IMR-90 (cell line): ENCODE measurements at regions not wholly inside any gene's neighbourhood (a gene's known extent, or its start where the extent isn't known, plus 50 kb on each side); places are given as distances from the start of the nearest gene placed in this dataset.

Source experiments
- ATAC-seq: fragments of 200-7000 bp; cut with Tn5 transposase; 2 replicates; pipeline ENCODE4 v1.9.1; 2020; ENCODE audit warnings: low read depth, mild to moderate bottlenecking, moderate library complexity
- BruUV-seq: library from RNA; stranded (reverse); fragments of 400-500 nt; replicated peaks from 2 replicates; lab custom pipeline; 2021; lab: Mats Ljungman, UMichigan
- CTCF ChIA-PET: fragments of 300-600 bp; formaldehyde crosslinking; extraction: SDS; loops from one replicate; lab custom pipeline; 2021; ENCODE audit warnings: antibody characterized with exemption; lab: Yijun Ruan, JAX
- POLR2A ChIA-PET: fragments of 300-600 bp; sonication (Branson Sonifier 250); formaldehyde crosslinking; loops from one replicate; lab custom pipeline; 2022; ENCODE audit warnings: antibody characterized with exemption; ENCODE audit not compliant: unreplicated experiment; lab: Charles Lee
- DNase-seq: peaks from one replicate; pipeline ENCODE4 v3.0.0; 2013
- H2AFZ ChIP-seq: replicated peaks from 2 replicates; pipeline ENCODE3; 2013; ENCODE audit warnings: low read length, mild to moderate bottlenecking; ENCODE audit not compliant: poor library complexity
- H2AK5ac ChIP-seq: 2 replicates; pipeline ENCODE4 v1.6.1; 2013; ENCODE audit warnings: low read depth, low read length, inconsistent platforms
- H2AK9ac ChIP-seq: replicated peaks from 2 replicates; pipeline ENCODE3; 2013; ENCODE audit warnings: mild to moderate bottlenecking, low read depth, low read length, moderate library complexity; ENCODE audit not compliant: poor library complexity
- H2BK120ac ChIP-seq: 2 replicates; pipeline ENCODE4 v1.6.1; 2013; ENCODE audit warnings: low read depth, low read length, inconsistent platforms
- H2BK15ac ChIP-seq: 3 replicates; pipeline ENCODE4 v1.6.1; 2013; ENCODE audit warnings: low read depth, low read length, inconsistent platforms
- H2BK20ac ChIP-seq: 2 replicates; pipeline ENCODE4 v1.6.1; 2013; ENCODE audit warnings: low read depth, mild to moderate bottlenecking, inconsistent platforms, low read length, moderate library complexity
- H2BK5ac ChIP-seq: 2 replicates; pipeline ENCODE4 v1.6.1; 2013; ENCODE audit warnings: mild to moderate bottlenecking, low read depth, low read length, inconsistent platforms; ENCODE audit not compliant: poor library complexity, severe bottlenecking
- H3K14ac ChIP-seq: replicated peaks from 2 replicates; pipeline ENCODE4 v1.6.1; 2013; ENCODE audit warnings: low read depth, low read length, inconsistent platforms
- H3K18ac ChIP-seq: 2 replicates; pipeline ENCODE4 v1.6.1; 2013; ENCODE audit warnings: low read depth, low read length, control low read depth
- H3K23ac ChIP-seq: 2 replicates; pipeline ENCODE4 v1.6.1; 2013; ENCODE audit warnings: low read depth, low read length, inconsistent platforms
- H3K27ac ChIP-seq: 2 replicates; pipeline ENCODE4 v1.5.1; 2013; ENCODE audit warnings: mild to moderate bottlenecking, control low read depth, low read length; ENCODE audit not compliant: insufficient read depth
- H3K27me3 ChIP-seq: 2 replicates; pipeline ENCODE4 v1.6.1; 2013; ENCODE audit warnings: low read length; ENCODE audit not compliant: control insufficient read depth, insufficient read depth
- H3K36me3 ChIP-seq: 2 replicates; pipeline ENCODE4 v1.6.1; 2013; ENCODE audit warnings: low read length, mixed read lengths; ENCODE audit not compliant: control insufficient read depth, insufficient read depth
- H3K4ac ChIP-seq: 2 replicates; pipeline ENCODE4 v1.6.1; 2013; ENCODE audit warnings: low read depth, low read length, inconsistent platforms
- H3K4me1 ChIP-seq: 2 replicates; pipeline ENCODE4 v1.6.1; 2013; ENCODE audit warnings: low read length, mixed read lengths; ENCODE audit not compliant: control insufficient read depth, insufficient read depth
- H3K4me2 ChIP-seq: 2 replicates; pipeline ENCODE4 v1.6.1; 2013; ENCODE audit warnings: low read depth, mild to moderate bottlenecking, control low read depth, low read length, moderate library complexity
- H3K4me3 ChIP-seq: 2 replicates; pipeline ENCODE4 v1.5.1; 2013; ENCODE audit warnings: low read depth, mild to moderate bottlenecking, control low read depth, low read length, moderate library complexity; ENCODE audit not compliant: insufficient read depth
- H3K56ac ChIP-seq: 2 replicates; pipeline ENCODE4 v1.6.1; 2013; ENCODE audit warnings: low read length, inconsistent platforms; ENCODE audit not compliant: insufficient read depth; ENCODE audit errors: extremely low read depth
- H3K79me1 ChIP-seq, 2 experiments: 2 replicates each; pipeline ENCODE4 v1.6.1; 2013; ENCODE audit warnings: low read length in 2 of 2, inconsistent platforms in 1 of 2, low read depth in 1 of 2
- H3K9ac ChIP-seq: 2 replicates; pipeline ENCODE4 v1.6.1; 2013; ENCODE audit warnings: low read depth, low read length, control low read depth
- H3K9me1 ChIP-seq: 2 replicates; pipeline ENCODE4 v1.6.1; 2013; ENCODE audit warnings: low read length, inconsistent platforms; ENCODE audit not compliant: insufficient read depth
- H3K9me3 ChIP-seq: 2 replicates; pipeline ENCODE4 v1.6.1; 2013; ENCODE audit warnings: low read length; ENCODE audit not compliant: control insufficient read depth, insufficient read depth
- H4K20me1 ChIP-seq: 2 replicates; pipeline ENCODE4 v1.6.1; 2013; ENCODE audit warnings: low read length, inconsistent platforms; ENCODE audit not compliant: insufficient read depth
- H4K5ac ChIP-seq: 2 replicates; pipeline ENCODE4 v1.6.1; 2013; ENCODE audit warnings: mild to moderate bottlenecking, low read depth, low read length, control low read depth
- H4K8ac ChIP-seq, 2 experiments: 2 replicates each; pipeline ENCODE4 v1.6.1; 2013; ENCODE audit warnings: low read depth in 2 of 2, low read length in 2 of 2, control low read depth in 1 of 2, inconsistent platforms in 1 of 2
- H4K91ac ChIP-seq: 2 replicates; pipeline ENCODE4 v1.6.1; 2013; ENCODE audit warnings: low read depth, low read length, inconsistent platforms; ENCODE audit not compliant: insufficient read depth
- CHD1 ChIP-seq: IDR thresholded peaks from 2 replicates; pipeline ENCODE4 v1.6.1; 2012; ENCODE audit warnings: low read depth, low read length, improper control_type of control experiment
- MAZ ChIP-seq: IDR thresholded peaks from 2 replicates; pipeline ENCODE4 v1.6.1; 2012; ENCODE audit warnings: low read depth, mild to moderate bottlenecking, low read length, improper control_type of control experiment, moderate library complexity, borderline replicate concordance
- RAD21 ChIP-seq: IDR thresholded peaks from 2 replicates; pipeline ENCODE4 v1.6.1; 2012; ENCODE audit warnings: low read length, improper control_type of control experiment
- SMC3 ChIP-seq: fragments of 150-350 bp; IDR thresholded peaks from 2 replicates; pipeline ENCODE4 v1.6.1; 2016; ENCODE audit warnings: low read depth, mild to moderate bottlenecking, antibody characterized with exemption, low read length, moderate library complexity
- WGBS, 2 experiments: methylation state at CpG; one replicate each; pipeline versions ENCODE4 v1.1.5 to v1.1.7; 2013; ENCODE audit warnings: missing lambda C conversion rate in 2 of 2; ENCODE audit not compliant: insufficient read length in 1 of 2; ENCODE audit errors: extremely low coverage in 2 of 2; 5-methylcytosine and 5-hydroxymethylcytosine counted together
- dilution Hi-C: fragments of 300-500 bp; cut with HindIII; formaldehyde crosslinking; loops from one replicate; pipeline ENCODE4 v1.14.3; 2018; ENCODE audit warnings: low sequenced_read_pairs; ENCODE audit not compliant: unreplicated experiment
- in situ Hi-C: fragments of 300-500 bp; cut with MboI; formaldehyde crosslinking; loops from 3 replicates; pipeline ENCODE4 v1.14.3; 2019; ENCODE audit warnings: low sequenced_read_pairs, inconsistent platforms, mixed read lengths
- intact Hi-C: fragments of 100-400 bp; cut with micrococcal nuclease; formaldehyde crosslinking; loops from 2 replicates; pipeline ENCODE4 v1.10.0; 2022
- TF ChIP-seq, protein P1 (sequence below): conservative IDR thresholded peaks from 2 replicates; pipeline ENCODE4 v1.5.1; 2012; ENCODE audit warnings: mild to moderate bottlenecking, low read depth, low read length, improper control_type of control experiment
- TF ChIP-seq, protein P2 (sequence below): fragments of 150-350 bp; IDR thresholded peaks from 2 replicates; pipeline ENCODE4 v1.6.1; 2016; ENCODE audit warnings: low read depth, mild to moderate bottlenecking, low read length, moderate library complexity, borderline replicate concordance

DNA sequence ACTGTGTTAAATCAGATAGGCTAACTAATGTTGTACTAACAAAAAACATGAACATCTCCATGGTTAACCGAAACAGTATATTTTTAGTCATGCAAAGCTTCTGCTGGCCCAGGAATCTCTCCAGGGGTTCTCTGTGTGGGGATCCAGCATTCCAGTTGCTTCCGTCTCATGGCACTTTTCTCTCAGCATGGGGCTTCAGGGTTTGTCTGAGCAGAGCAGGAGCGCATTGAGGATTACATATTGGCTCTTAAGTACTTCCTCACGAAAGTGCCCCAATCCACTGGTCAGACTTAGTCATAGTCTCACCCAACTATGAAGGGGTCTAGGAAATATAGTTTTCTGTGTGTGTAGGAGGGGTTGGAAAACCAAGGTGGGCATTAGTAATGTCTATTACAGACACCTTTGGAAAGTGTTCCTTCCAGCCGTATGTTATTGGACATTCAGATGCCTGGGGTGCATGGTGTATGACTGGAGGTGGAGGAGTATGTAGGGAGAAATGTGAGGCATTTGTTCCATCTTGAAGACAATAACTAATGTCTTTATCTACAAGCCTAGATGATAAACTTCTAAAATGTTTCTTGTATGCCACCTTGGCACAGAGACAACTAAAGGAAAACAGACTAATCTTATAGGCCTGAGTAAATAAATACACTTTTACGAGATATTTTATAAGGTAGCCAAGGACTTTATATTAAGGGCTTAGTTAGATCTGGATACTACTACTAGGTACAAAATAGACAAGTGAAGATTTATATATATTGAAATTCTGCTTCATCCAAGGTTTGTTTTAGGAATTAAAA, 123.8 kb upstream of the ZEB2 start:
- 60% methylated on average over 1 of the region's 6 CpGs; no CpG with 5 or more reads in 1 of the 2 experiments for WGBS, 2 experiments
- POLR2A ChIA-PET: no interaction called here
- H3K27ac ChIP-seq: no peak overlapping the region
- H3K4me3 ChIP-seq: no peak overlapping the region
- H4K8ac ChIP-seq: no peak overlapping the region
- dilution Hi-C loops (no loop called here), intact Hi-C loops (no loop called here), in situ Hi-C loops (no loop called here)
- no peaks in the 10 kb centered on the region for H3K9me1 ChIP-seq
- H3K18ac ChIP-seq: no peak overlapping the region
- TF ChIP-seq, protein P1, sequence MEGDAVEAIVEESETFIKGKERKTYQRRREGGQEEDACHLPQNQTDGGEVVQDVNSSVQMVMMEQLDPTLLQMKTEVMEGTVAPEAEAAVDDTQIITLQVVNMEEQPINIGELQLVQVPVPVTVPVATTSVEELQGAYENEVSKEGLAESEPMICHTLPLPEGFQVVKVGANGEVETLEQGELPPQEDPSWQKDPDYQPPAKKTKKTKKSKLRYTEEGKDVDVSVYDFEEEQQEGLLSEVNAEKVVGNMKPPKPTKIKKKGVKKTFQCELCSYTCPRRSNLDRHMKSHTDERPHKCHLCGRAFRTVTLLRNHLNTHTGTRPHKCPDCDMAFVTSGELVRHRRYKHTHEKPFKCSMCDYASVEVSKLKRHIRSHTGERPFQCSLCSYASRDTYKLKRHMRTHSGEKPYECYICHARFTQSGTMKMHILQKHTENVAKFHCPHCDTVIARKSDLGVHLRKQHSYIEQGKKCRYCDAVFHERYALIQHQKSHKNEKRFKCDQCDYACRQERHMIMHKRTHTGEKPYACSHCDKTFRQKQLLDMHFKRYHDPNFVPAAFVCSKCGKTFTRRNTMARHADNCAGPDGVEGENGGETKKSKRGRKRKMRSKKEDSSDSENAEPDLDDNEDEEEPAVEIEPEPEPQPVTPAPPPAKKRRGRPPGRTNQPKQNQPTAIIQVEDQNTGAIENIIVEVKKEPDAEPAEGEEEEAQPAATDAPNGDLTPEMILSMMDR: no peak
- TF ChIP-seq MAZ (no peak), SMC3 (no peak), RAD21 (no peak), CHD1 (no peak)
- TF ChIP-seq, protein P2, sequence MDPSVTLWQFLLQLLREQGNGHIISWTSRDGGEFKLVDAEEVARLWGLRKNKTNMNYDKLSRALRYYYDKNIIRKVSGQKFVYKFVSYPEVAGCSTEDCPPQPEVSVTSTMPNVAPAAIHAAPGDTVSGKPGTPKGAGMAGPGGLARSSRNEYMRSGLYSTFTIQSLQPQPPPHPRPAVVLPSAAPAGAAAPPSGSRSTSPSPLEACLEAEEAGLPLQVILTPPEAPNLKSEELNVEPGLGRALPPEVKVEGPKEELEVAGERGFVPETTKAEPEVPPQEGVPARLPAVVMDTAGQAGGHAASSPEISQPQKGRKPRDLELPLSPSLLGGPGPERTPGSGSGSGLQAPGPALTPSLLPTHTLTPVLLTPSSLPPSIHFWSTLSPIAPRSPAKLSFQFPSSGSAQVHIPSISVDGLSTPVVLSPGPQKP: no peak
- H4K5ac ChIP-seq: no peak overlapping the region
- no peak overlapping the region for H2BK120ac ChIP-seq
- H3K79me1 ChIP-seq: no peaks in the 10 kb centered on the region
- H2AK5ac ChIP-seq: no peak overlapping the region
- no peak overlapping the region for H2BK15ac ChIP-seq
- no peak overlapping the region for H2BK5ac ChIP-seq
- no peak overlapping the region for H2BK20ac ChIP-seq
- H3K36me3 ChIP-seq: no peaks in the 10 kb centered on the region
- H2AFZ ChIP-seq: no peak overlapping the region
- H3K14ac ChIP-seq: no peak overlapping the region
- no peak overlapping the region for H3K4me2 ChIP-seq
- BruUV-seq: no TSS peak
- H3K56ac ChIP-seq: no peak overlapping the region
- no peaks in the 10 kb centered on the region for H4K20me1 ChIP-seq
- no peak overlapping the region for H2AK9ac ChIP-seq
- ATAC-seq (no peak), DNase-seq (no peak)
- CTCF ChIA-PET: no interaction called here
- no peaks in the 10 kb centered on the region for H3K27me3 ChIP-seq
- H3K9ac ChIP-seq: no peak overlapping the region
- H3K4ac ChIP-seq: no peak overlapping the region
- H3K9me3 ChIP-seq: no peaks in the 10 kb centered on the region
- no peak overlapping the region for H3K23ac ChIP-seq
- H3K4me1 ChIP-seq: no peaks in the 10 kb centered on the region
- no peak overlapping the region for H4K91ac ChIP-seq
